ENCODE measurements at regions not wholly inside any gene's neighbourhood (a gene's known extent, or its start where the extent isn't known, plus 50 kb on each side); places are given as distances from the start of the nearest gene placed in this dataset.

- TF ChIP-seq CTCF (IDR thresholded peaks at IDR 0.05; ENCODE audit: control insufficient read depth, insufficient read depth, low read depth, low read length, missing control alignments), result no peak
- H3K4me3 ChIP-seq (ENCODE audit: control insufficient read depth, low read depth, low read length), result no peak overlapping the region
- DNase-seq (ENCODE audit: low read depth), result no peak
These were observed 183.9 kb downstream of the CXCL12 start for GRCh38 chr10:44201011-44201410.

- TF ChIP-seq CTCF (IDR thresholded peaks at IDR 0.05; ENCODE audit: control insufficient read depth, insufficient read depth, low read depth, low read length, missing control alignments), result no peak
- no peak for DNase-seq (ENCODE audit: low read depth)
These were observed 184.8 kb downstream of the CXCL12 start for GRCh38 chr10:44199991-44200655.

GRCh38 chr10:44199267-44199666 is 185.6 kb downstream of the CXCL12 start:
- TF ChIP-seq CTCF (IDR thresholded peaks at IDR 0.05; ENCODE audit: control insufficient read depth, insufficient read depth, low read depth, low read length, missing control alignments), result no peak
- DNase-seq (ENCODE audit: low read depth), result no peak

More at GRCh38 chr10:44199991-44200655, 184.8 kb downstream of the CXCL12 start:
- no peak overlapping the region for H3K4me3 ChIP-seq (ENCODE audit: control insufficient read depth, low read depth, low read length)

GRCh38 chr10:44198780-44199097 is 186.2 kb downstream of the CXCL12 start:
- H3K4me3 ChIP-seq (ENCODE audit: control insufficient read depth, low read depth, low read length), result no peak overlapping the region
- TF ChIP-seq CTCF (IDR thresholded peaks at IDR 0.05; ENCODE audit: control insufficient read depth, insufficient read depth, low read depth, low read length, missing control alignments), result no peak
- DNase-seq (ENCODE audit: low read depth), result no peak

More at GRCh38 chr10:44199267-44199666, 185.6 kb downstream of the CXCL12 start:
- H3K4me3 ChIP-seq (ENCODE audit: control insufficient read depth, low read depth, low read length), result no peak overlapping the region

GRCh38 chr10:44198096-44198779 is 186.7 kb downstream of the CXCL12 start:
- no peak for DNase-seq (ENCODE audit: low read depth)
- no peak overlapping the region for H3K4me3 ChIP-seq (ENCODE audit: control insufficient read depth, low read depth, low read length)
- TF ChIP-seq CTCF (IDR thresholded peaks at IDR 0.05; ENCODE audit: control insufficient read depth, insufficient read depth, low read depth, low read length, missing control alignments), result no peak

- TF ChIP-seq CTCF (IDR thresholded peaks at IDR 0.05; ENCODE audit: control insufficient read depth, insufficient read depth, low read depth, low read length, missing control alignments), result no peak
- no peak overlapping the region for H3K4me3 ChIP-seq (ENCODE audit: control insufficient read depth, low read depth, low read length)
- no peak for DNase-seq (ENCODE audit: low read depth)
These were observed 187.3 kb downstream of the CXCL12 start for GRCh38 chr10:44197646-44198045.
